CD14-positive monocyte (primary cell): ENCODE measurements at regions not wholly inside any gene's neighbourhood (a gene's known extent, or its start where the extent isn't known, plus 50 kb on each side); places are given as distances from the start of the nearest gene placed in this dataset.

ENCODE experiments used
- DNase-seq, 3 donors: peaks; one replicate each; pipeline ENCODE4 v3.0.0-alpha.2; 2011 to 2022
- H2AFZ ChIP-seq: 2 replicates; pipeline ENCODE4 v1.6.0; 2012; ENCODE audit warnings: mild to moderate bottlenecking, low read depth, low read length, inconsistent platforms; ENCODE audit not compliant: insufficient read depth, poor library complexity, severe bottlenecking
- H3K27ac ChIP-seq, 2 donors: 1 replicate in 1 of 2; 2 replicates in 1 of 2; pipeline ENCODE4 v1.5.1; 2012 to 2013; ENCODE audit warnings: low read length in 2 of 2, control low read depth in 1 of 2, inconsistent platforms in 1 of 2, low read depth in 1 of 2, mild to moderate bottlenecking in 1 of 2
- H3K27me3 ChIP-seq, 2 donors: one replicate each; pipeline versions ENCODE4 v1.6.0 to v1.6.1; 2011 to 2013; ENCODE audit warnings: low read length in 2 of 2; ENCODE audit not compliant: control insufficient read depth in 2 of 2, insufficient read depth in 2 of 2
- H3K36me3 ChIP-seq, 2 donors: replicated peaks in 1 of 2; 1 replicate in 1 of 2; 2 replicates in 1 of 2; pipeline versions ENCODE4 v1.5.1 to v1.6.1; 2012 to 2013; ENCODE audit warnings: low read length in 2 of 2, control low read depth in 1 of 2, inconsistent platforms in 1 of 2, mild to moderate bottlenecking in 1 of 2; ENCODE audit not compliant: insufficient read depth in 2 of 2, control insufficient read depth in 1 of 2
- H3K4me1 ChIP-seq, 2 donors: 1 replicate in 1 of 2; 2 replicates in 1 of 2; pipeline versions ENCODE4 v1.5.1 to v1.6.1; 2012 to 2013; ENCODE audit warnings: low read length in 2 of 2, control low read depth in 1 of 2, inconsistent platforms in 1 of 2, mild to moderate bottlenecking in 1 of 2, moderate library complexity in 1 of 2; ENCODE audit not compliant: insufficient read depth in 2 of 2, control insufficient read depth in 1 of 2
- H3K4me2 ChIP-seq: replicated peaks from 2 replicates; pipeline ENCODE3; 2012; ENCODE audit warnings: low read length, moderate library complexity, mild to moderate bottlenecking; ENCODE audit not compliant: poor library complexity, severe bottlenecking; ENCODE audit errors: extremely low read depth
- H3K4me3 ChIP-seq, 3 experiments: fragments of 200-600 bp in 1 of 3; sonication (generic) in 1 of 3; replicated peaks in 1 of 3; 1 replicate in 2 of 3; 2 replicates in 1 of 3; pipeline ENCODE4 v1.5.1; 2011 to 2013; ENCODE audit warnings: low read length in 3 of 3, mild to moderate bottlenecking in 3 of 3, control low read depth in 2 of 3, low read depth in 2 of 3, inconsistent platforms in 1 of 3, moderate library complexity in 1 of 3
- H3K79me2 ChIP-seq: 2 replicates; pipeline ENCODE4 v1.6.0; 2012; ENCODE audit warnings: mild to moderate bottlenecking, control low read depth, inconsistent platforms, low read length, moderate library complexity; ENCODE audit not compliant: insufficient read depth
- H3K9ac ChIP-seq: 2 replicates; pipeline ENCODE4 v1.6.0; 2017; ENCODE audit warnings: low read length, mild to moderate bottlenecking; ENCODE audit not compliant: insufficient read depth, poor library complexity, severe bottlenecking
- H3K9me3 ChIP-seq, 2 donors: replicated peaks in 1 of 2; 1 replicate in 1 of 2; 2 replicates in 1 of 2; pipeline versions ENCODE4 v1.5.1 to v1.6.1; 2012 to 2013; ENCODE audit warnings: low read length in 2 of 2, control low read depth in 1 of 2; ENCODE audit not compliant: control insufficient read depth in 1 of 2, insufficient read depth in 1 of 2
- H4K20me1 ChIP-seq: 2 replicates; pipeline ENCODE4 v1.6.0; 2012; ENCODE audit warnings: mild to moderate bottlenecking, low read length, control low read depth, moderate library complexity; ENCODE audit not compliant: insufficient read depth
- H3K27ac Mint-ChIP-seq, 7 donors: one replicate each; pipeline ENCODE4 v1.8.0; 2020; ENCODE audit warnings: mild to moderate bottlenecking in 7 of 7, mixed read lengths in 7 of 7, moderate library complexity in 6 of 7, inconsistent platforms in 2 of 7
- H3K27me3 Mint-ChIP-seq, 3 donors: one replicate each; pipeline ENCODE4 v1.8.0; 2021 to 2022; ENCODE audit warnings: low read depth in 3 of 3, mild to moderate bottlenecking in 3 of 3, mixed read lengths in 3 of 3, moderate library complexity in 3 of 3, inconsistent platforms in 1 of 3
- H3K36me3 Mint-ChIP-seq, 2 donors: one replicate each; pipeline ENCODE4 v1.8.0; 2020; ENCODE audit warnings: mixed read lengths in 2 of 2, inconsistent platforms in 1 of 2, mild to moderate bottlenecking in 1 of 2
- H3K4me1 Mint-ChIP-seq: one replicate; pipeline ENCODE4 v1.8.0; 2020; ENCODE audit warnings: mild to moderate bottlenecking, mixed read lengths
- H3K4me3 Mint-ChIP-seq, 2 donors: one replicate each; pipeline ENCODE4 v1.8.0; 2020; ENCODE audit warnings: mild to moderate bottlenecking in 2 of 2, mixed read lengths in 2 of 2, moderate library complexity in 1 of 2
- H3K9me3 Mint-ChIP-seq, 7 donors: one replicate each; pipeline ENCODE4 v1.8.0; 2020 to 2022; ENCODE audit warnings: mixed read lengths in 7 of 7, mild to moderate bottlenecking in 6 of 7, moderate library complexity in 6 of 7, inconsistent platforms in 2 of 7
- WGBS: methylation state at CpG from one replicate; pipeline ENCODE4 v1.1.5; 2013; ENCODE audit warnings: missing lambda C conversion rate; ENCODE audit not compliant: insufficient coverage; 5-methylcytosine and 5-hydroxymethylcytosine counted together
- intact Hi-C, 2 donors: fragments of 100-400 bp; cut with micrococcal nuclease; formaldehyde crosslinking; loops; one replicate each; pipeline versions ENCODE4 v1.15.0 to v1.15.1; 2023
- TF ChIP-seq, protein P1 (sequence below): fragments of 200-600 bp; IDR thresholded peaks from one replicate; pipeline ENCODE4 v1.8.0; 2022; ENCODE audit warnings: antibody characterized with exemption, mild to moderate bottlenecking

- Histone ChIP-seq H3K9ac (no peak overlapping the region), H2AFZ (no peak overlapping the region), H3K27ac (no peak overlapping the region), H3K4me3 (no peak overlapping the region), H3K4me1 (peaks cover 21 to 27% of the 10 kb centered on the region in 2 donors), H3K4me2 (no peak overlapping the region), H3K27me3 (no peaks in the 10 kb centered on the region), H3K9me3 (no peaks in the 10 kb centered on the region), H3K36me3 (no peaks in the 10 kb centered on the region), H4K20me1 (no peaks in the 10 kb centered on the region), H3K79me2 (no peaks in the 10 kb centered on the region)
- Mint-ChIP-seq H3K36me3 (no peaks in the 10 kb centered on the region), H3K27ac (no peak overlapping the region), H3K9me3 (no peaks in the 10 kb centered on the region), H3K4me3 (no peak overlapping the region), H3K27me3 (peaks cover 7 to 15% (median 9%) of the 10 kb centered on the region in 3 donors), H3K4me1 (peaks cover 22% of the 10 kb centered on the region)
- DNase-seq: no peak
- TF ChIP-seq, protein P1, sequence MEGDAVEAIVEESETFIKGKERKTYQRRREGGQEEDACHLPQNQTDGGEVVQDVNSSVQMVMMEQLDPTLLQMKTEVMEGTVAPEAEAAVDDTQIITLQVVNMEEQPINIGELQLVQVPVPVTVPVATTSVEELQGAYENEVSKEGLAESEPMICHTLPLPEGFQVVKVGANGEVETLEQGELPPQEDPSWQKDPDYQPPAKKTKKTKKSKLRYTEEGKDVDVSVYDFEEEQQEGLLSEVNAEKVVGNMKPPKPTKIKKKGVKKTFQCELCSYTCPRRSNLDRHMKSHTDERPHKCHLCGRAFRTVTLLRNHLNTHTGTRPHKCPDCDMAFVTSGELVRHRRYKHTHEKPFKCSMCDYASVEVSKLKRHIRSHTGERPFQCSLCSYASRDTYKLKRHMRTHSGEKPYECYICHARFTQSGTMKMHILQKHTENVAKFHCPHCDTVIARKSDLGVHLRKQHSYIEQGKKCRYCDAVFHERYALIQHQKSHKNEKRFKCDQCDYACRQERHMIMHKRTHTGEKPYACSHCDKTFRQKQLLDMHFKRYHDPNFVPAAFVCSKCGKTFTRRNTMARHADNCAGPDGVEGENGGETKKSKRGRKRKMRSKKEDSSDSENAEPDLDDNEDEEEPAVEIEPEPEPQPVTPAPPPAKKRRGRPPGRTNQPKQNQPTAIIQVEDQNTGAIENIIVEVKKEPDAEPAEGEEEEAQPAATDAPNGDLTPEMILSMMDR: no peak
- intact Hi-C loops: no loop called here
- 84% methylated on average over 6 of the region's 17 CpGs for WGBS
Measured at GRCh38 chrX:39813631-39814277, 284.0 kb downstream of the BCOR start.

DNA sequence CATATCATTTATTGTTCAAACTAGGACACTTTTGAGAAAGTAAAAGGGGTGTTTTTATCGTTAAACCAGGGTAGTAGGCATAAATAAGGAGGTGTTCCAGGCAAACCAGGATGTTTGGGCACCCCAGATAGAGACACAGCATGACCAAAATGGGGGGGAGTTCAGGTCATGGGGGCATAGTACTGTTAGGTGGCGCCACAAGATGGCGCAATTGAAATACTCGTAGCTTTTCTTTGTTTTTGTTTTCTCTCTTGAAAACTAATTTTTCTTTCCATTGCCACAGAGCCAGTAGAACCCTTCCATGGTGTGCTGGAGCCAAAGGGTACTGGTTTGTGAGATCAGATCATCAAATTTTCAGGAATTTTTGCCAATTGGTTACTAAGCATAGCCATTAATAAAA lies 283.4 kb downstream of the BCOR start:
- Mint-ChIP-seq H3K4me3 (no peak overlapping the region), H3K36me3 (no peaks in the 10 kb centered on the region), H3K9me3 (no peaks in the 10 kb centered on the region), H3K4me1 (peaks cover 16% of the 10 kb centered on the region), H3K27me3 (peaks cover 7 to 21% (median 15%) of the 10 kb centered on the region in 3 donors), H3K27ac (no peak overlapping the region)
- Histone ChIP-seq H3K4me1 (peaks cover 15 to 20% of the 10 kb centered on the region in 2 donors), H3K4me3 (no peak overlapping the region), H3K9ac (no peak overlapping the region), H3K27ac (no peak overlapping the region), H3K79me2 (no peaks in the 10 kb centered on the region), H3K9me3 (no peaks in the 10 kb centered on the region), H2AFZ (no peak overlapping the region), H3K4me2 (no peak overlapping the region), H3K27me3 (peaks cover 0 to 6% of the 10 kb centered on the region in 2 donors), H4K20me1 (no peaks in the 10 kb centered on the region), H3K36me3 (no peaks in the 10 kb centered on the region)
- 40% methylated on average over 1 of the region's 4 CpGs for WGBS
- intact Hi-C loops: no loop called here
- peak in 2 of 3 donors; percentile 11 to 20 for DNase-seq
- TF ChIP-seq, protein P1: peak; percentile 29
